ENCODE measurements at regions not wholly inside any gene's neighbourhood (a gene's known extent, or its start where the extent isn't known, plus 50 kb on each side); places are given as distances from the start of the nearest gene placed in this dataset.

- Mint-ChIP-seq H3K4me3 (no peak overlapping the region), H3K27ac (no peak overlapping the region), H3K4me1 (no peaks in the 10 kb centered on the region), H3K9me3 (peaks cover 5% of the 10 kb centered on the region), H3K27me3 (no peaks in the 10 kb centered on the region), H3K36me3 (ENCODE audit: low read depth) (no peaks in the 10 kb centered on the region)
- ATAC-seq (no peak), DNase-seq (no peak)
Measured at GRCh38 chr2:149828520-149829210, 241.1 kb upstream of the MMADHC start.

GRCh38 chr2:149827585-149828126 lies 240.1 kb upstream of the MMADHC start:
- H3K4me1 Mint-ChIP-seq = no peaks in the 10 kb centered on the region
- H3K27me3 Mint-ChIP-seq = no peaks in the 10 kb centered on the region
- ATAC-seq (no peak), DNase-seq (no peak)
- peaks cover 7% of the 10 kb centered on the region for H3K9me3 Mint-ChIP-seq
- H3K27ac Mint-ChIP-seq = no peak overlapping the region
- no peak overlapping the region for H3K4me3 Mint-ChIP-seq
- no peaks in the 10 kb centered on the region for H3K36me3 Mint-ChIP-seq (ENCODE audit: low read depth)

- Mint-ChIP-seq H3K27ac (no peak overlapping the region), H3K27me3 (no peaks in the 10 kb centered on the region), H3K4me1 (no peaks in the 10 kb centered on the region), H3K36me3 (ENCODE audit: low read depth) (no peaks in the 10 kb centered on the region), H3K4me3 (no peak overlapping the region), H3K9me3 (peaks cover 12% of the 10 kb centered on the region)
- DNase-seq (no peak), ATAC-seq (no peak)
Measured at GRCh38 chr2:149826471-149827125, 239.0 kb upstream of the MMADHC start.

- H3K4me1 Mint-ChIP-seq = no peaks in the 10 kb centered on the region
- peaks cover 8% of the 10 kb centered on the region for H3K9me3 Mint-ChIP-seq
- ATAC-seq (no peak), DNase-seq (no peak)
- H3K4me3 Mint-ChIP-seq = no peak overlapping the region
- no peak overlapping the region for H3K27ac Mint-ChIP-seq
- H3K36me3 Mint-ChIP-seq (ENCODE audit: low read depth) = no peaks in the 10 kb centered on the region
- H3K27me3 Mint-ChIP-seq = no peaks in the 10 kb centered on the region
Measured at GRCh38 chr2:149825473-149825872, 237.9 kb upstream of the MMADHC start.

- Mint-ChIP-seq H3K4me3 (no peak overlapping the region), H3K9me3 (peaks cover 7% of the 10 kb centered on the region), H3K36me3 (ENCODE audit: low read depth) (no peaks in the 10 kb centered on the region), H3K27me3 (no peaks in the 10 kb centered on the region), H3K27ac (no peak overlapping the region), H3K4me1 (no peaks in the 10 kb centered on the region)
- no peak for DNase-seq
- no peak for ATAC-seq
Measured at GRCh38 chr2:149824136-149824535, 236.6 kb upstream of the MMADHC start.

- no peaks in the 10 kb centered on the region for H3K27me3 Mint-ChIP-seq
- H3K9me3 Mint-ChIP-seq = peaks cover 7% of the 10 kb centered on the region
- H3K36me3 Mint-ChIP-seq (ENCODE audit: low read depth) = no peaks in the 10 kb centered on the region
- no peak for ATAC-seq
- no peaks in the 10 kb centered on the region for H3K4me1 Mint-ChIP-seq
- no peak overlapping the region for H3K4me3 Mint-ChIP-seq
- no peak for DNase-seq
- H3K27ac Mint-ChIP-seq = no peak overlapping the region
Measured at GRCh38 chr2:149819356-149819957, 231.9 kb upstream of the MMADHC start.

- Mint-ChIP-seq H3K4me3 (no peak overlapping the region), H3K4me1 (no peaks in the 10 kb centered on the region), H3K27ac (no peak overlapping the region), H3K9me3 (peaks cover 3% of the 10 kb centered on the region), H3K36me3 (ENCODE audit: low read depth) (no peaks in the 10 kb centered on the region), H3K27me3 (no peaks in the 10 kb centered on the region)
- DNase-seq (no peak), ATAC-seq (no peak)
Measured at GRCh38 chr2:149816756-149817551, 229.4 kb upstream of the MMADHC start.

GRCh38 chr2:149815941-149816340 lies 228.4 kb upstream of the MMADHC start:
- no peak for ATAC-seq
- H3K4me3 Mint-ChIP-seq = no peak overlapping the region
- no peaks in the 10 kb centered on the region for H3K36me3 Mint-ChIP-seq (ENCODE audit: low read depth)
- H3K4me1 Mint-ChIP-seq = no peaks in the 10 kb centered on the region
- no peak for DNase-seq
- H3K27ac Mint-ChIP-seq = no peak overlapping the region
- H3K27me3 Mint-ChIP-seq = no peaks in the 10 kb centered on the region
- peaks cover 3% of the 10 kb centered on the region for H3K9me3 Mint-ChIP-seq

GRCh38 chr2:149814901-149815300 lies 227.3 kb upstream of the MMADHC start:
- no peaks in the 10 kb centered on the region for H3K4me1 Mint-ChIP-seq
- H3K36me3 Mint-ChIP-seq (ENCODE audit: low read depth) = no peaks in the 10 kb centered on the region
- peaks cover 3% of the 10 kb centered on the region for H3K9me3 Mint-ChIP-seq
- H3K27ac Mint-ChIP-seq = no peak overlapping the region
- no peaks in the 10 kb centered on the region for H3K27me3 Mint-ChIP-seq
- H3K4me3 Mint-ChIP-seq = no peak overlapping the region
- ATAC-seq (no peak), DNase-seq (no peak)

GRCh38 chr2:149814049-149814448 lies 226.5 kb upstream of the MMADHC start:
- ATAC-seq = no peak
- H3K27me3 Mint-ChIP-seq = no peaks in the 10 kb centered on the region

GRCh38 chr2:149808556-149808955 lies 221.0 kb upstream of the MMADHC start:
- peaks cover 3% of the 10 kb centered on the region for H3K9me3 Mint-ChIP-seq
- H3K4me3 Mint-ChIP-seq = no peak overlapping the region
- no peaks in the 10 kb centered on the region for H3K36me3 Mint-ChIP-seq (ENCODE audit: low read depth)
- H3K27ac Mint-ChIP-seq = no peak overlapping the region
- ATAC-seq (no peak), DNase-seq (no peak)
- H3K4me1 Mint-ChIP-seq = no peaks in the 10 kb centered on the region
- no peaks in the 10 kb centered on the region for H3K27me3 Mint-ChIP-seq

More at GRCh38 chr2:149814049-149814448, 226.5 kb upstream of the MMADHC start:
- DNase-seq = no peak
- no peak overlapping the region for H3K4me3 Mint-ChIP-seq
- H3K9me3 Mint-ChIP-seq = peaks cover 3% of the 10 kb centered on the region
- no peak overlapping the region for H3K27ac Mint-ChIP-seq
- H3K4me1 Mint-ChIP-seq = no peaks in the 10 kb centered on the region
- H3K36me3 Mint-ChIP-seq (ENCODE audit: low read depth) = no peaks in the 10 kb centered on the region

- DNase-seq (no peak), ATAC-seq (no peak)
- Mint-ChIP-seq H3K9me3 (no peaks in the 10 kb centered on the region), H3K4me3 (no peak overlapping the region), H3K36me3 (ENCODE audit: low read depth) (no peaks in the 10 kb centered on the region), H3K4me1 (no peaks in the 10 kb centered on the region), H3K27ac (no peak overlapping the region), H3K27me3 (peaks cover 1% of the 10 kb centered on the region)
Measured at GRCh38 chr2:149806651-149807050, 219.1 kb upstream of the MMADHC start.

GRCh38 chr2:149800624-149801542 lies 213.3 kb upstream of the MMADHC start:
- H3K36me3 Mint-ChIP-seq (ENCODE audit: low read depth) = no peaks in the 10 kb centered on the region
- H3K4me3 Mint-ChIP-seq = no peak overlapping the region
- peaks cover 1% of the 10 kb centered on the region for H3K27me3 Mint-ChIP-seq
- no peak overlapping the region for H3K27ac Mint-ChIP-seq
- H3K9me3 Mint-ChIP-seq = no peaks in the 10 kb centered on the region
- ATAC-seq (no peak), DNase-seq (no peak)
- no peaks in the 10 kb centered on the region for H3K4me1 Mint-ChIP-seq
